ENCODE measurements at regions not wholly inside any gene's neighbourhood (a gene's known extent, or its start where the extent isn't known, plus 50 kb on each side); places are given as distances from the start of the nearest gene placed in this dataset.
"Not testable (repeated sequence)": the region's sequence is repeated elsewhere in the genome, so short reads cannot be mapped to it uniquely, and the experiment has no call there.

DNA sequence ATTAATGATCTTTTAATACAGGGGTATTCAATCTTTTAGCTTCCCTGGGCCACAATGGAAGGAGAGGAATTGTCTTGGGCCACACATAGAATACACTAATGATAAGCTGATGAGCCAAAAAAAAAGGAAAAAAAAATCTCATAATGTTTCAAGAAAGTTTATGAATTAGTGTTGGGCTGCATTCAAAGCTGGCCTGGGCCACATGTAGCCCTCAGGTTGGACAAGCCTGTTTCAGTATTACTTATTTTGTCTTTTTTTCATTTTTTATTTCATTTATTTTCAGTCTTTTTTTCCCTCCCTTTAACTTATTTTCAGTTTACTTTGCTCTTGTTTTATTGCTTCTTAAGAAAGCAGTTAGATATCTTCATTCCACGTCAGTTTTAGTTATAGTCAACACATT, 2171.8 kb upstream of the DEFB115 start:
- Histone ChIP-seq H3K27me3 (ENCODE audit: control insufficient read depth in 2 of 2, insufficient read depth in 2 of 2, low read length in 2 of 2) (no peaks in the 10 kb centered on the region), H3K4me1 (ENCODE audit: control insufficient read depth in 1 of 2, insufficient read depth in 2 of 2, low read length in 2 of 2) (no peaks in the 10 kb centered on the region), H3K27ac (ENCODE audit: low read depth in 1 of 2, low read length in 2 of 2) (no peak overlapping the region), H4K20me1 (ENCODE audit: insufficient read depth, low read length) (no peaks in the 10 kb centered on the region), H3K4me2 (replicated peaks; ENCODE audit: extremely low read depth, low read length, poor library complexity, severe bottlenecking) (no peak overlapping the region), H3K4me3 (replicated peaks in 1 of 3; ENCODE audit: low read depth in 2 of 3, low read length in 3 of 3) (no peak overlapping the region), H3K79me2 (ENCODE audit: insufficient read depth, low read length) (no peaks in the 10 kb centered on the region), H3K36me3 (replicated peaks in 1 of 2; ENCODE audit: control insufficient read depth in 1 of 2, insufficient read depth in 2 of 2, low read length in 2 of 2) (no peaks in the 10 kb centered on the region), H3K9me3 (replicated peaks in 1 of 2; ENCODE audit: control insufficient read depth in 1 of 2, insufficient read depth in 1 of 2, low read length in 2 of 2) (peaks cover 7 to 22% of the 10 kb centered on the region in 2 donors), H3K9ac (ENCODE audit: insufficient read depth, low read length, poor library complexity, severe bottlenecking) (no peak overlapping the region), H2AFZ (ENCODE audit: insufficient read depth, low read depth, low read length, poor library complexity, severe bottlenecking) (no peak overlapping the region)
- intact Hi-C loops (cut with micrococcal nuclease), result no loop called here
- Mint-ChIP-seq H3K4me1 (no peaks in the 10 kb centered on the region), H3K9me3 (peaks cover 4 to 24% (median 15%) of the 10 kb centered on the region in 7 donors), H3K27ac (no peak overlapping the region), H3K36me3 (no peaks in the 10 kb centered on the region), H3K27me3 (ENCODE audit: low read depth in 3 of 3) (no peaks in the 10 kb centered on the region), H3K4me3 (no peak overlapping the region)
- no peak for TF ChIP-seq CTCF (IDR thresholded peaks at IDR 0.05)
- DNase-seq, result no peak
- WGBS (ENCODE audit: insufficient coverage), result no CpG with 5 or more reads among the region's 1 CpG

DNA sequence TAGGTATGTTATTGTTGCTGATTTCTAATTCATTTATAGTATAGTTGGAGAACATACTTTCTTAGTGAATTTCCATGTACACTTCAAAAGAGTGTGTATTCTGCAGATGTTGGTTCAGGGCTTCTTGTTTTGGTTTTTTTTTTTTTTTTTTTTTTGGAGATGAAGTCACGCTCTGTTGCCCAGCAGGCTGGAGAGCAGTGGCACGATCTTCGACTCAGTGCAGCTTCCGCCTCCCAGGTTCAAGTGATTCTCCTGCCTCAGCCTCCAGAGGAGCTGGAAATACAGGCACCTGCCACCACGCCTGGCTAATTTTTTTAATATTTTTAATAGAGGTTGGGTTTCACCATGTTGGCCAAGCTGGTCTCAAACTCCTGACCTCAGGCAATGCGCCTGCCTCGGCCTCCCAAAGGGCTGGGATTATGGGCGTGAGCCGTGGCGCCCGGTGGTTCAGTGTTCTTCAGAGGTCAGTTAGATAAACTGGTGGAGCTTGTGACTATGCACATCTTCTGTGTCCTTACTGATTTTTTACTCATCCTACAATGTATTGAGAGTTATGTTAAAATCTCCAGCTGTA, 2171.2 kb upstream of the DEFB115 start:
- H3K4me3 Mint-ChIP-seq; H3K27ac Mint-ChIP-seq; H3K9ac ChIP-seq (ENCODE audit: insufficient read depth, low read length, poor library complexity, severe bottlenecking); DNase-seq; H3K27ac ChIP-seq (ENCODE audit: low read depth in 1 of 2, low read length in 2 of 2); H3K4me3 ChIP-seq (replicated peaks in 1 of 3; ENCODE audit: low read depth in 2 of 3, low read length in 3 of 3); H3K4me1 ChIP-seq (ENCODE audit: control insufficient read depth in 1 of 2, insufficient read depth in 2 of 2, low read length in 2 of 2); intact Hi-C loops (cut with micrococcal nuclease); H2AFZ ChIP-seq (ENCODE audit: insufficient read depth, low read depth, low read length, poor library complexity, severe bottlenecking); H3K27me3 Mint-ChIP-seq (ENCODE audit: low read depth in 3 of 3); H3K36me3 ChIP-seq (replicated peaks in 1 of 2; ENCODE audit: control insufficient read depth in 1 of 2, insufficient read depth in 2 of 2, low read length in 2 of 2); H3K4me1 Mint-ChIP-seq; H3K4me2 ChIP-seq (replicated peaks; ENCODE audit: extremely low read depth, low read length, poor library complexity, severe bottlenecking); H4K20me1 ChIP-seq (ENCODE audit: insufficient read depth, low read length); H3K27me3 ChIP-seq (ENCODE audit: control insufficient read depth in 2 of 2, insufficient read depth in 2 of 2, low read length in 2 of 2); H3K79me2 ChIP-seq (ENCODE audit: insufficient read depth, low read length); H3K36me3 Mint-ChIP-seq: not testable (repeated sequence)
- WGBS (ENCODE audit: insufficient coverage), result 80% methylated on average over 1 of the region's 11 CpGs
- peaks cover 7 to 22% of the 10 kb centered on the region in 2 donors for H3K9me3 ChIP-seq (replicated peaks in 1 of 2; ENCODE audit: control insufficient read depth in 1 of 2, insufficient read depth in 1 of 2, low read length in 2 of 2)
- H3K9me3 Mint-ChIP-seq, result peaks cover 4 to 25% (median 18%) of the 10 kb centered on the region in 7 donors

Data from CD14-positive monocyte (primary cell).